ENCODE measurements at regions not wholly inside any gene's neighbourhood (a gene's known extent, or its start where the extent isn't known, plus 50 kb on each side); places are given as distances from the start of the nearest gene placed in this dataset.

DNA sequence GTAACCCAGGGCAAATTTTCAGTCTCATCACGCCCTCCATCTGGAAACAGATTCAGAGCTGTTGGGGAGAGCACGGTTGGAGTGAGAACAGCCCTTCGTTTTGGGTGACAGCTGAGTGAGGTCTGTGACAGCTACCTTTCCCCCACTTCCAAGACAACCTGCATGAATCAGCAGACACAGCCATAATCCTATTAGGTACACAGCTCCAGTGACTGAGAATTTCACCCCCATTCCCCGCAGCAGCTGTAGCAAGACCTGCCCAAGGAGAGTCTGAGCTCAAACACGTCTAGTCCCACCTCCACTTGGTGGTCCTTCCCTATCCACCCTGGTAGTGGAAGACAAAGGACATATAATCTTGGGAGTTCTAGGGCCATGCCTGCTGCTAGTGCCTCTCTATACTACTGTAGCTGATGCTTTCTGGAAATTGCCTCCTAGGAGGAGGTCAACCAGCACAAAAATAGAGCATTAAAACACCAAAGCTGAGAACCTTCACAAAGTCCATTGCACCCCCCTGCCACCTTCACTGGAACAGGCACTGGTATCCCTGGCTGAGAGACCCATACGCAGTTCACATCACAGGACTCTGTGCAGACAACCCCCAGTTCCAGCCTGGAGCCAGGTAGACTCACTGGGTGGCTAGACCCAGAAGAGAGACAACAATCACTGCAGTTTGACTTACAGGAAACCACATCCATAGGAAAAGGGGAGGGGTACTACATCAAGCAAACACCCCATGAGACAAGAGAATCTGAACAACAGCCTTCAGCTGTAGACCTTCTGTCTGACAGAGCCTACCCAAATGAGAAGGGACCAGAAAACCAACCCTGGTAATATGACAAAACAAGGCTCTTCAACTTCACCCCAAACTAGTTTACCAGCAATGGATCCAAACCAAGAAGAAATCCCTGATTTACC is 448.6 kb upstream of the CBLB start:
- no peak for TF ChIP-seq CTCF (IDR thresholded peaks at IDR 0.05; ENCODE audit: low read depth, low read length, missing input control)
- no peak for TF ChIP-seq ATF3 (IDR thresholded peaks at IDR 0.05)
- TF ChIP-seq NR2F2 (IDR thresholded peaks at IDR 0.05): no peak
- TF ChIP-seq, protein P1, sequence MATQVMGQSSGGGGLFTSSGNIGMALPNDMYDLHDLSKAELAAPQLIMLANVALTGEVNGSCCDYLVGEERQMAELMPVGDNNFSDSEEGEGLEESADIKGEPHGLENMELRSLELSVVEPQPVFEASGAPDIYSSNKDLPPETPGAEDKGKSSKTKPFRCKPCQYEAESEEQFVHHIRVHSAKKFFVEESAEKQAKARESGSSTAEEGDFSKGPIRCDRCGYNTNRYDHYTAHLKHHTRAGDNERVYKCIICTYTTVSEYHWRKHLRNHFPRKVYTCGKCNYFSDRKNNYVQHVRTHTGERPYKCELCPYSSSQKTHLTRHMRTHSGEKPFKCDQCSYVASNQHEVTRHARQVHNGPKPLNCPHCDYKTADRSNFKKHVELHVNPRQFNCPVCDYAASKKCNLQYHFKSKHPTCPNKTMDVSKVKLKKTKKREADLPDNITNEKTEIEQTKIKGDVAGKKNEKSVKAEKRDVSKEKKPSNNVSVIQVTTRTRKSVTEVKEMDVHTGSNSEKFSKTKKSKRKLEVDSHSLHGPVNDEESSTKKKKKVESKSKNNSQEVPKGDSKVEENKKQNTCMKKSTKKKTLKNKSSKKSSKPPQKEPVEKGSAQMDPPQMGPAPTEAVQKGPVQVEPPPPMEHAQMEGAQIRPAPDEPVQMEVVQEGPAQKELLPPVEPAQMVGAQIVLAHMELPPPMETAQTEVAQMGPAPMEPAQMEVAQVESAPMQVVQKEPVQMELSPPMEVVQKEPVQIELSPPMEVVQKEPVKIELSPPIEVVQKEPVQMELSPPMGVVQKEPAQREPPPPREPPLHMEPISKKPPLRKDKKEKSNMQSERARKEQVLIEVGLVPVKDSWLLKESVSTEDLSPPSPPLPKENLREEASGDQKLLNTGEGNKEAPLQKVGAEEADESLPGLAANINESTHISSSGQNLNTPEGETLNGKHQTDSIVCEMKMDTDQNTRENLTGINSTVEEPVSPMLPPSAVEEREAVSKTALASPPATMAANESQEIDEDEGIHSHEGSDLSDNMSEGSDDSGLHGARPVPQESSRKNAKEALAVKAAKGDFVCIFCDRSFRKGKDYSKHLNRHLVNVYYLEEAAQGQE (IDR thresholded peaks at IDR 0.05): no peak
- TF ChIP-seq, protein P2, sequence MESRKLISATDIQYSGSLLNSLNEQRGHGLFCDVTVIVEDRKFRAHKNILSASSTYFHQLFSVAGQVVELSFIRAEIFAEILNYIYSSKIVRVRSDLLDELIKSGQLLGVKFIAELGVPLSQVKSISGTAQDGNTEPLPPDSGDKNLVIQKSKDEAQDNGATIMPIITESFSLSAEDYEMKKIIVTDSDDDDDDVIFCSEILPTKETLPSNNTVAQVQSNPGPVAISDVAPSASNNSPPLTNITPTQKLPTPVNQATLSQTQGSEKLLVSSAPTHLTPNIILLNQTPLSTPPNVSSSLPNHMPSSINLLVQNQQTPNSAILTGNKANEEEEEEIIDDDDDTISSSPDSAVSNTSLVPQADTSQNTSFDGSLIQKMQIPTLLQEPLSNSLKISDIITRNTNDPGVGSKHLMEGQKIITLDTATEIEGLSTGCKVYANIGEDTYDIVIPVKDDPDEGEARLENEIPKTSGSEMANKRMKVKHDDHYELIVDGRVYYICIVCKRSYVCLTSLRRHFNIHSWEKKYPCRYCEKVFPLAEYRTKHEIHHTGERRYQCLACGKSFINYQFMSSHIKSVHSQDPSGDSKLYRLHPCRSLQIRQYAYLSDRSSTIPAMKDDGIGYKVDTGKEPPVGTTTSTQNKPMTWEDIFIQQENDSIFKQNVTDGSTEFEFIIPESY (IDR thresholded peaks at IDR 0.05): no peak
- no peak for TF ChIP-seq TAF1 (conservative IDR thresholded peaks at IDR 0.05)
- no peak for TF ChIP-seq EGR1 (IDR thresholded peaks at IDR 0.05; ENCODE audit: low read depth in 2 of 2)
- TF ChIP-seq RAD21 (IDR thresholded peaks at IDR 0.05): no peak
- TF ChIP-seq RXRA (IDR thresholded peaks at IDR 0.05): no peak
- TF ChIP-seq MAX (IDR thresholded peaks at IDR 0.05): no peak
- TF ChIP-seq YY1 (IDR thresholded peaks at IDR 0.05): no peak
- TF ChIP-seq HNF4A (conservative IDR thresholded peaks at IDR 0.05): no peak
- no peak for TF ChIP-seq HNF4G (IDR thresholded peaks at IDR 0.05)
- TF ChIP-seq JUND (IDR thresholded peaks at IDR 0.05): no peak

All from liver (tissue), 3 donors.